Stimulated activated CD8-positive, alpha-beta memory T cell treated with anti-CD3 and anti-CD28 coated beads, Interleukin-2, amount 100 ng/mL, for 48 hours (primary cell): ENCODE measurements at regions not wholly inside any gene's neighbourhood (a gene's known extent, or its start where the extent isn't known, plus 50 kb on each side); places are given as distances from the start of the nearest gene placed in this dataset.
"Not testable (repeated sequence)": the region's sequence is repeated elsewhere in the genome, so short reads cannot be mapped to it uniquely, and the experiment has no call there.

Experiments
- DNase-seq, 2 donors: peaks; one replicate each; pipeline ENCODE4 v3.0.0-alpha.2; 2020; ENCODE audit warnings: low read depth in 2 of 2

DNA sequence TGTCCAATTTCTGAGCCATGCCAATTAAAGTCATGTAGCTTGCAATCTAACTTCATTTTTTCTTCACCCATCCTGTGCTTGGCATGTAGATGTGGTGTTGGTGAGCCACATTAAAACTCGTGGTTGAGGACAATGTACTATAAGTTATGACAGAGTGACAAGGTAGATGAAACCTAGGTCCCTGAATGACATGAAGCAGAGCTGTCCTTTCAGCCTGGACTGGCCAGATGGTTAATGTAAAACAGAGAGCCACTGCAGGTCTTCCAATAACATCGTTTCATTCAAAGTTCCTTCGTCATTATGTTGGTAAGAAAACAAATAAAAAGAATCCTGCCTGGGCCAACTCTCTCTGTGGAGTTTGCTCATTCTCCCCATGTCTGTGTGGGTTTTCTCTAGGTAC, 856.5 kb upstream of the SEMA6A start:
- DNase-seq: no peak

DNA sequence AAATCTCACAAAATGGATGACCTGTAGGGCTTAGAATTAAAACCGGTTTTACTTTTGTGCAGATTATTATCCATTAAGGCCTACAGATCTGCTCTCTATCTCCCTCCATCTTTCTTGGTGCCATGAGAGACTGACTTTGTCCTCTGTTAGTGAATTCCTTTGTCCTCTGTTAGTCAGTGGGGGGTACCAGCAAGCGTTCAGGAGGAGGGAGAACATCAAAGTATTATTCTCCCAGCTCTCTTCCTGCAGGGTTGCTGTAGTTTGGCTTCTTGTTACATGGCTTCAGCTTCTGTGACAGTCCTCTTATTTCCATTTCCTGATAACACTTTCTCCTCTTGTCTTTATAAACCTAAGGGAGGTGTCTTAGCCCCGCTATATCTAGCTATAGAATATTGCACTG, 850.5 kb upstream of the SEMA6A start:
- DNase-seq: no peak

DNA sequence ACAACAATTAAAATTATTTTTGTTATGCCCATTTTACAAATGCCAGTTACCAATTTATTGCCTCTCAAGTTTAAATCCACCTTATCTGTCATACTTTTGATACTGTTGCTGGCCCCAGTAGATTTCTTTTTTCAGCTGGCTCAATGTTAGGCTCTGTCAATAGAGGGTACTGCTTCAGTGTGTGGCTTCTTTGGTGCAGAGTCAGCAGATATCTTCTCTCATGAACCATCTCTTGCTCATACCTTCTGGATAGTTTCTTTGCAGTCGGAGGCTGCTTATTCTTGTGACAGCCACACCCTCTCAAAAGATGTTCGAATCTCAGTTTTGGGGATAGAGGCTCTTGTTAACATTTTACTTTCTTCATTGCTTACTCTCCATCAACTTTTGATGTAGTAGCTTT, 849.9 kb upstream of the SEMA6A start:
- no peak for DNase-seq

DNA sequence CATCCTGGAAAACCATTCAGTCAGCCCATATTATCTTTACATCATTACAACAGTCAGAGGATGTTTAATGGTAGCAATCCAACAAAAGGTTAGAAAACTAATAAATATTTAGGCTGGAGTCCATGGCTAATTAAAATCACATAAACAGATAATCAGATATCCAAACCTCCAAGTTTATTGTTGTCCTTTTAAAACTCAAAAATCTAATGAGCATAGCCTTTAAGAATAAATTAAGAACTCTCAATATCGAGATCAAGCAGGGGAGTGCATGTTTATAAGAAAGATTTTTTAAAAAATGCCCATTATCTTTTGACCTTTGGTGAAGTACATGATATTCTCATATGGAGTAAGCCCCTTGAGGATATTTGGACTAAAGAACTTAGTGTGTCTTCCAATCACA, 842.9 kb upstream of the SEMA6A start:
- no peak for DNase-seq

DNA sequence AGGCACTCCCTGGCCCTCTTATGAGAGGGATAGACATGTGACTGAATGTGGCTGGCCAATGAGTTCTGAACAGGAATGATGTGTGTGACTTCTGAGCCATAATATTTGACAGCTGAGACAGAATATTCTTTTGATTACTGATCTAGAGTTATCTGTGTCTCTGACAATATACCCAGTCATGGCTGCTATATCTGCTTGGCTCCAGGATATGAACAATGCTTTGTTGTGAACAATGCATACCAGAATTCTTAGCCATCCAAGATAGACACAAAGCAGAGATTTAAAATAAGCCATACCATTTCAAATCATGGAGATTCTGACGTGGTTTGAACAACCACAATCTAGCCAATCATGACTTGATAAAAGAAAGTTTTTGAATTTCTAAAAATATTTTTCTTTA, 840.3 kb upstream of the SEMA6A start:
- DNase-seq: no peak

DNA sequence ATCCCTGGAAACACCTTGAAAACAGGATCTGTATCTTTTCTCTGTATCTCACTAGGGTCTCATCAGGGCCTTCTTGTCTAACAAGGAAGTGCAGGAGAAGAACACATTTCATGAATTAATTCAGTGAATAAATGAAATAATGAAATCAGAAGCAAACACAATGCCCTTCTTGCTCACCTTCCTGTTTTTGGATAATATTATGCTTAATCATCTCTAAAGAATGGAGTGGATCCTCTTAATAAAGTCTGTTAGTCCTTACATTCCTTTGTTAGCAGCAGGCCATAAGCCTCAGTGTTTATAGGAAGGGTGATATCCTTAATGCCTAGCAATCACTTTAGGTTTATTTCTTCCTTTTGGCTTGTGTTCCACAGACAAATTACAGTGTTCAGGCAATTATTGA, 837.1 kb upstream of the SEMA6A start:
- DNase-seq: no peak

DNA sequence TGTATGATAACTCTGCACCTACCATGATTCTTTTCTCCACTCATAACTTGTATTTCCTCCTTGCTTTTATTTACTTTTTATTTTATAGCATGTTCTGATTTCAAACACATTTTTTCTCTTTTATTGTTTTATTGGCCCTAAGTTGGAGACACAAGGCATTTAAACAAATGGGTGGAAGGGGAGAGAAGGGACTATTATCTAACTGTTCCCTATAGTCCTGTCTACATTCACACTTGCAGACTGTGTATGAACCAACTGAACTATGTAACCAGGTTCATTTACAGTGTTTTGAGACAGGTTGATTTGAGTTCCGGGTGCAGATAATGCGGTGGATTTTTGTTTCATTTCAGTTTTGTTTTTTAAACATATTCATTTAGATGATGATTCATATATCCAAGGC, 830.6 kb upstream of the SEMA6A start:
- no peak for DNase-seq

DNA sequence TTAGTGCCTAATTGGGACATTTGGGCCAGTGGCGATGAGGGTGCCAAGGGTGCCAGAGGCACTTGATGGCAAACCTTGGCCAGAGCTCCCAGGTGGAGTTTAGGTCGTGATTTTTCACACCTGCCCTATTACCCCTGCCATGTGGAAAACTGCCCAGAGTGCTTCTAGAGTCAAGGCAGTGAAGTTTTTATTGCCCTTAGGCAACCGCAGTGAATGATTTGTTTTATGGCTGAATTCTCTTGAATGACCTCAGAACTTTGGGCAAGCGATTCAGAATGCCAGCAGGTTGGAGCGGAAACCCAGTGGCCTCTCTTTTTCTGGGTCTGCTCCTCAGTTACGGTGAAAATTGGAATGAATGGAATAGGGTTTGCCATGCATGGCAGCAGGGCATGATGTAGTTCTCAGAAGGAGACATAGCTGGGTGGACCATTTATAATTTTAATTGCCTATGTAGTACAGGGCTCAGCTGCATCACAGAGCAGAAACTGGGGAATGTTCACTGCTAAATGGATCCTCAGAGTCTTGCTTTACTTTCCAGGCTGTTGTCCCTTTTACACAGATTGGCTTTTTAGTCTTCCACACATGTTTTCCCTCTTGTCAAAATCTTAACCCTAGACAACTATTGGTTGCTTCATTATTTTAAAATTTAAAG, 820.0 kb upstream of the SEMA6A start:
- DNase-seq: no peak

DNA sequence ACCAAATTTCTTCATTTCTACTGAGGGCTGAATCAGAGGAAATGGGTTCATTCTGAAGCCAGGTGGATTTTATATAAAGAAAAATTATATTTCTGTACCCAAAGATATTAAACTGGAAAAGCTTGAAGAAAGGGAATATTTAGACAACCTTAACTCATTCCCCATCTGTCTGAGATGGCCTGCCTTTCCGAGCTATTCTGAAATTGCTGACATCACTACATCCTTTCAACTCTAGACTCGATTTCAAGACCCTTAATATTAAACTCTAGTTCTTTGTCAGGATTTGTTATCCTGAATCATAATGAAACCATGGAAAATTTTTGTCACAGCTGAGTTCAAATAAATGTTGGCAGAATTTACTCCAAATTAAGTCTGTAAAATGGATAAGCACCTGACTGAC, 818.5 kb upstream of the SEMA6A start:
- DNase-seq: no peak

DNA sequence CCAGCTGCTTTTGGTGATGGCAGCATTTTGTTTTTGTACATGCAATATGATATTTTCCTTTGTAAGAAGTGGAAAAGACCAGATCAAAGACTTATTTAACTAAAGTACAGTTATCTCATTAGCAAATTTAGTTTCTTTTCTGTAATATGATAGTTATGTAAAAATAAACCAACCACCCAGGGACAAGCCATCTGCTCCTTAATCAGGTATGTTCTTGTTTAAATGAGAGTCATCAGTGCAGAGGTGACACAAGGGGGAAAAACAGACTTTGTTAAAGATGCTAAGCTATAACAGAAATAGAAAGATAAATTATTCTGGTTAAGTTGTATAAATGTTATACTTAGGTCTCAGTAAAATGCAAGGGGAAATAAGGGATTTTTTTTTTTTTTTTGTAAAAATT, 805.7 kb upstream of the SEMA6A start:
- DNase-seq: no peak

DNA sequence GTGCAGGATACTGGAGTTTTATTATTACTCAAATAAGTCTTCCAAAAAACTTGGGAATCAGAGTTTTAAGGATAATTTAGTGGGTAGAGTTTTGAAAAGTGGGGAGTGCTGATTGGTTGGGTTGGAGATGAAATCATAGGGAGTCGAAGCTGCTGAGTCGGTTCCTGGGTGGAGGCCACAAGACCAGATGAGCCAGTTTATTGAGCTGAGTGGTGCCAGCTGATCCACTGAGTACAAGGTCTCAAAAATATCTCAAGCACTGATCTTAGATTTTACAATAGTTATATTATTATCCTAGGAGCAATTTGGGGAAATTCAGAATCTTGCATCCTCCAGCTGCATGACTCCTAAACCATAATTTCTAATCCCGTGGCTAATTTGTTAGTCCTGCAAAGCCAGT, 804.9 kb upstream of the SEMA6A start:
- DNase-seq: no peak

DNA sequence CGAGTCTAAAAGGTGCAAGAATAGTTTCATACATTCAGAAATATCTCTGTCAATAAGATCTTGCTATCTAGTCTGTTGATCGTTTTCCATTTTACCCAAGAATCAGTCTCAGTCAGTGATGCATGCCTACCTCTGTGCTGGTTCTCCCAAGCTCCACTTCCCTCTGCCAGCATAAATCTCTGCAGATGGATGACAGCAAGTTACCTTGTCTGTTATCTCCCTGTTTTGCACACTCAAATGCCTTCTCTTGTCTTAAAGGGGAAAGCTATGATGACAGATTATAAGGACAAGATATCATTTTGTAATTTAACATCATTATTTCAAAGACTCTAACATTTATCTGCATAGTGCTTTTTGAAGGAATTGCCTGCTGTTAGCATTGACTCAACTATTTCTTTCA, 802.1 kb upstream of the SEMA6A start:
- no peak for DNase-seq

DNA sequence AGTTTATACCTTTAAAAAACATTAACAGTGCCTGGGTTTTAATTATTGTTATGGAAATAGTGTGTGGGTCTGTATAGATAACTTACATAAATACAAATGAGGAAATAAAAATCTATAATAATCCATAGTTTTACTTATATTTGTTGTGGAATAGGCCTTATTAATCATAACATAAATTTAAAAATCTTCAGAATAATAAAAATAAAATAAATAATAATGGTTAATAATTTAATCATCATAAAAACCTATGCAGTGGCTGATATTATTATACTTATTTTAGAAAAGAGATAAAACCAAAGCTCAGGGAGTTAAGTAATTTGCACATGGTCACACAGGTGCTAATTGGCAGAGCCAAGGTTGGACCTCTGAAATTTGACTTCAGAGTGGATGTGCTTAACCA, 785.3 kb upstream of the SEMA6A start:
- no peak for DNase-seq

DNA sequence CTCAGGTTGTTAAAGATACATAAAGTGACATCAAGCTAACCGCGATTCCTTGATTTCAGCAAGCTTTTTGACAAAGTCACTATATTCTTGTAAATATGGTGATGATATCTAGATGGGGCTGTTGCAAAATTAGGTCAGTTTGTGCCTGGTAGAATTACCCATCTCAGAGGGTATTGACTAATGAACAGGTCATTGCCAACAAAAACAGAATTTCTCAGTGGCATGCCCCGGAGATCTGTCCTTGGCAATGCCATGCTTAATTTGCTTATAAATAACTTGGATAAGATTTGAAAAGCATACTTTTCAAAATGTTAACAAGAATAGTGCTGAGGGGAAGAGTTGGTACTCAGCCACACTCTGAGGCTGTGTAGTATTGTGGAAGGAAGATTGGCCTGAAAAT, 783.3 kb upstream of the SEMA6A start:
- no peak for DNase-seq

DNA sequence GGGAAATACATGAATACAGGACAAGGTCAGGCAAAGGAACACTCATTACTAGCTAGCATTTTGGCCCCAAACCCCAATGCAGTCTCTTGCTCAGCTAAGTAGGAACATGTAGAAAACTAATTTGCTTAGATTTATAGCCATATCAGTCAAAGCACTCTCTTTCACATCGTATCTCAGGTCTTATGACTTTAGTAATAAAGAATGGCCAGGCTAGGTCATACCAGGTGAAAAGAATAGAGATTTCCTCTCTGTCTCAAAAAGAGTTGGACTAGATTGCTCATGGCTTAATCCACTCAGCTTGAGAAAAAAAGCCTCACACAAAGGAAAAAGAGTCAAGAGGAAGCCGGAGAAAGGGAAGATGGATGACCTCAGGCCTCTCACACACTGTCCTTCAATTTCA, 772.7 kb upstream of the SEMA6A start:
- no peak for DNase-seq

DNA sequence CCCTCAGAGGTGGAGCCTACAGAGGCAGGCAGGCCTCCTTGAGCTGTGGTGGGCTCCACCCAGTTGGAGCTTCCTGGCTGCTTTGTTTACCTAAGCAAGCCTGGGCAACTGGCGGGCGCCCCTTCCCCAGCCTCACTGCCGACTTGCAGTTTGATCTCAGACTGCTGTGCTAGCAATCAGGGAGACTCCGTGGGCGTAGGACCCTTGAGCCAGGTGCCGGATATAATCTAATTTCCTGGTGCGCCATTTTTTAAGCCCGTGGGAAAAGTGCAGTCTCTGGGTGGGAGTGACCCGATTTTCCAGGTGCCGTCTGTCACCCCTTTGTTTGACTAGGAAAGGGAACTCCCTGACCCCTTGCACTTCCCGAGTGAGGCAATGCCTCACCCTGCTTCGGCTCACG, 769.1 kb upstream of the SEMA6A start:
- DNase-seq: not testable (repeated sequence)

DNA sequence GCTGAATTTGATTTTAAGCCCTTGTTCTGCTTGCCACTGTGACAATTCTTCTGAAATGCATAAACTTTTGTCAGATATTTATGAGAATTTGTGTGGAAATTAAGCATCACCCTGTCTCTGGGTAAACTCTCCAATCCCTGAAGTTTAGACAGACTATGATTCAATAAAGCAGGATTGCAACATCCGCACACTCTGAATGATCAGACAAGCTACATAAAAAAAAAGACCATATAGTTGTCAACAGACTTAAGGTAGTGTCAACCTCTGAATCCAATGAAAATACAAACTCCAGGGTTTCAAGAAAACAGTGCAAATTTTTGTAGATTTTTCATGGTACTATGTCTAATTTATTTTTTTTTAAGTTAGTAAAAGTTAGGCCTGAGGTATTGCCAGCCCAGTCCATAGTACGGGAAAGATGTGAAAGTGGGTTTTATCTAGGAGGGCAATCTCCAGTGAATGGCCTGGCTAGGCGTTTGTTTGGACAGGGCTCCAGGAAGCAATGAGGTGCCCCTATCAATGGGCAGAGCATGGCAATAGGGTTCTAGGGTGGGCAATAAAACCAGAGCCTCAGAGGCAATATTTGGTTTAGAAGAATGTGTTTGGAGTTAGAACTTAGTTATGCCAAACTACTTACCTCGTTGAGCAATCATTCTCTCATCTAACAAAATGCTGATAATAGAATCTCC, 762.6 kb upstream of the SEMA6A start:
- DNase-seq: no peak

DNA sequence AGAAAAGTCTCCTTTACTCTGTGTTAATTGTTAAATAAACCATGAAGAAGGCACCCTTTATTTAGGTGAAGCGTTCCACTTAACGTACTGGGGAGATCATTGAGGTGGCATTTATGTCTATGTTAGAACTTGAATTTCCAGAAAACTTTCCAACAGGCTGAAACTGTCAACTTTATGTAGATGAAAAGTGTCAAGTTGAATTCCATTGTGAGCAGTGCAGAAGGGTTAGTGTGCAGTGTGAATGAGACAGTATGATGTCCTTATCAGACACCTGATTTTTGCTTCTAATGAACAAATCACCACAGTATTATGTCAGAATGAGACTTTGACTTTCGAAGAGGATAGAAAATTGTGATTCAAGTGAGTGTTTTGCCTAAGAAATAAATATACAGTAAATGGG, 761.6 kb upstream of the SEMA6A start:
- no peak for DNase-seq

DNA sequence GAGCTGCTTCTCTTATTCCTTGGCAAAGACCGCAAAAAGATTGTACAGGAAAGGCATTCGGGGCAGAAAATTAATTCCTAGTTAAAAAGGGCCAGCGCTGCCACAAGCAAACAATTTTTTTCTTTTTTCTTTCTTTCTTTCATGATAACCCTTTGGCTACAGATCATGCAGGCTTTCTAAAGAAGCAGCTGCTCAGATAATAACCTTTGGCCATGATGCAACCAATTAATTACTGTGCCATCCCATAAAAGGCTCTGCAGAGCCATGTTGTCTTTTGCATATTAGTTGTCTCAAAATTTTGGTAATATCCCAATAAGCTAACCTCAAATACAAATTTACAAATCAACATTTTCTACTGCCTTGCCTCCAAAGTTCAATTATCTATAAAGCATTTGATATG, 758.4 kb upstream of the SEMA6A start:
- DNase-seq: no peak

DNA sequence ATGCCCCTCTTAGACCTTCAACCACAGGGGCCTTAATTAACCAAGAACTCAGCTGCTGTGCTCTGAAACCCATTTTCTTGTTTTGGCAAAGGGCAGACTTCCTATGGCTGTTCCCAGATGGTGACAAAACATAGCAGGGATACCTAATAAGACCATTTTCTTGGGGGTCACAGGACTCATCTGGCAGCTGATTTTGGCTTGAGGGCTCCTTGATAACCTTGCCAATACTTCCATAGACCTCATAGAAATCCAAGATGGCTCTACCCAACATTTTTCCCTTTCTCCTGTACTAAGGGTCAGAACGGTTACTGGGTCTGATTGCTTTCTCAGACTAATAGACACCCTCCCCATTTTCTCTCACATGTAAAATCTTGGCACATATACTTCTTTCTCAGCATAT, 757.7 kb upstream of the SEMA6A start:
- no peak for DNase-seq

DNA sequence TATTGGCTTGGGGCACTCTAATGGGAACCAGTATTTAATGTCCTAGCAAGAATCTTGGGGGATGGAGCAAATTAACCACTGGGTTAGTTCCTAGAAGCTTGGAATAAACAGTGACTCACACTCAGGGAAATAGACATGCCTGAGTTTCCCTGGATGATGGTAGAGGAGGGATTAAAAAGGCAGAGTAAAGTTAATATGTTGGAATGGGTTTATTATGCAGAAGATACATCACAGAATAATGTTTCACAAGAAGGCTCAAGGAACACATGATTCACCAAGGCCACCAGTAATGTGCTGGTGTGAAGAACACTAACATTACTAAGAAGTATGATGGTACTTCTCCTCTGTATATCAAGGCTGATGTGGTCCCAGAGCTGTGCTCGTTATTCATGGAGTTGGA, 752.9 kb upstream of the SEMA6A start:
- DNase-seq: no peak

DNA sequence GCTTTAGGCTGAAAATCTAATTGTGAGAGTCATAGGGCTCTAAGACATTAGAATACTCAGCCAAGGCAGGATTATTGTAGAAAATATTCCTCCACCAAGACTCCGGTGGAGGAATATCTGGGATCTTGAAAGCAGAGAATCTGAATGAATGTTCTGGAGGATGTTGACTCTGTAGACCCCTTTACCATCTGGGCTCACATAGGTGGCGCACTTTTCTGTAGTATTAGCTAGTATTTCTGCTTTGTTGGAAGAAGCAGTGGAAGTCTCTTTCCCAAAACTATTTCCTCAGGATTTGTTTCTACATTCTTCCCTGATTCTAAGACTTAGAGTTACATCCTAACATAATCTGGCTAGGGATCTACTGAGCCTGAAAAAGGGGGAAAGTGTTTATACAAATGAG, 752.4 kb upstream of the SEMA6A start:
- DNase-seq: no peak

DNA sequence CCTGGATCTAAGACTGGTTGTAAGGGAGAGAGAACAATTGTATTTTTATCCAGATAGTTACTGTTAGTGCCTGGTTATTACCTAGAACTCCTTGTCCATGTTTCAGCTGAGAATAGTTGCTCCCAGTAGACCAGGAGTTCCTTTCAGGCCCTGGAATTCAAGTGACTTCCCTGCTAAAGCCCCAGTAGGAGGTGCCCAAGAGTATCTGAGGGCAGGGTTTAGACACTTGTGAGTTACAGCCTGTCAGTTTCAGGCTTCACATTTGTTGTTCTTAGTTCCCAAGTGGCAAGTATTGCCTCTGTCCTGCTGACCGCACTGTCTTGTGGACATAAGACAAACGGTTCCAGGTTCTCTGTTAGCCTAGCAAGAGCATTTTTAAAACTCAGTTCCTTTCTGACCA, 743.9 kb upstream of the SEMA6A start:
- DNase-seq: no peak

DNA sequence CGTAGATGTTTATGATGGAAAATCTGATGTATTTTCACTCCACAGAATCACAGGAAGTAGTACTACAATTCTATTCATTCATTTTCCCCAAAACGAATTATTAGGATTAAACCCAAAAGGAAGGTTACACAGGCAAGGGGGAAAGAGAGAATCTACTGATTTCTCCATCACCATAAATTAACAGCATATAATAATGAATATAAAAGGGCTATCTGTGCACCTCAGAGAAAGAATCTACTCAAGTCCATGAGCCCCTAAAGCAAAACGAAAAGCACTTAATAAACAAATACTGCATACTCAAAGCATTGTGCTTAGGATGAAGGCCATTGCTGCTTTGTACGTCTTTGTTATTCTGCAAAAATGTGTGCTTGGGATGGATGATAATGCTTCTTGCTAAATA, 740.5 kb upstream of the SEMA6A start:
- DNase-seq: no peak
